Nephron progenitor cell (in vitro differentiated cells): ENCODE measurements at regions not wholly inside any gene's neighbourhood (a gene's known extent, or its start where the extent isn't known, plus 50 kb on each side); places are given as distances from the start of the nearest gene placed in this dataset.
A peak's percentile ranks its signal among the peaks of the same experiment; 100 is the strongest.

Experiments
- DNase-seq: peaks from one replicate; pipeline ENCODE4 v3.0.0; 2021
- H3K27ac Mint-ChIP-seq: 2 replicates; pipeline ENCODE4 v1.8.0; 2021; ENCODE audit warnings: mild to moderate bottlenecking, moderate library complexity, mixed read lengths
- H3K27me3 Mint-ChIP-seq: 2 replicates; pipeline ENCODE4 v1.8.0; 2021; ENCODE audit warnings: mild to moderate bottlenecking, low read depth, mixed read lengths; ENCODE audit not compliant: poor library complexity
- H3K36me3 Mint-ChIP-seq: 2 replicates; pipeline ENCODE4 v1.8.0; 2021; ENCODE audit warnings: low read depth, mixed read lengths
- H3K4me1 Mint-ChIP-seq: 2 replicates; pipeline ENCODE4 v1.8.0; 2021; ENCODE audit warnings: mixed read lengths
- H3K4me3 Mint-ChIP-seq: 2 replicates; pipeline ENCODE4 v1.8.0; 2021; ENCODE audit warnings: mild to moderate bottlenecking, moderate library complexity, mixed read lengths
- H3K9me3 Mint-ChIP-seq: 2 replicates; pipeline ENCODE4 v1.8.0; 2021; ENCODE audit warnings: mild to moderate bottlenecking, moderate library complexity, mixed read lengths
- TF ChIP-seq, protein P1 (sequence below): fragments of 200-600 bp; sonication (generic); IDR thresholded peaks from 2 replicates; pipeline ENCODE4 v1.5.0; 2021; ENCODE audit warnings: antibody characterized with exemption

DNA sequence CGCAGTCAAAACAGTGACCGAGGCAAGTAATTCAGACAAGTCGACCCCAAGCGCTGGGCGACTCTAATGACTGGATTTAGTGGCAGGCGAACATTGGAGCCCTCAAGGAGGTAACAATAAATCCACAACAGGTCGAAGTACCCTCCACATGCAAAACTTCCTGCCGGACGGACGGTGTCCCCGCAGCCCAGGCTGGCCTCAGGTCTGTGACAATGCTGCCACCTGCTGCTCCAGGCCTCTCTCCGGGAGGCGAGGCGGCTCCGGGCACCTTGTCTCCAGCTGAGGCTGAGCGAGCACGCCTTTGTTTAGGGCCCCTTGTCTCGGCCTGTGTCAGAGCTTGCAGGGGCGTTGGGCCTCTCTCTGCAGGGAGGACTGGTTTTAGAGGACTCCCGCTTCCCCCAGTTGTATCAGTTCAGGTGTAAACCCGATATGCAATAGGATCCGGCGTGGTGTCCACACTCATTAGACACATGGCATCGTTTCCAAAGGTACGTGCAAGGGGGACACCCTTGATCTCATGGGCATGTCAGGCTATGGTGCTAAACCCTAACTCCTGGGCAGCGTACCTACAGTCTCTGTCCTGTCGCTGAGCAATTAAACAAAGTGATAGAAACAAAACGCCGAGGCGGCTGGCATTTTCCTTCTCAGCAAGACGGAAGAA, 628.0 kb upstream of the ADAMTS16 start:
- TF ChIP-seq, protein P1, sequence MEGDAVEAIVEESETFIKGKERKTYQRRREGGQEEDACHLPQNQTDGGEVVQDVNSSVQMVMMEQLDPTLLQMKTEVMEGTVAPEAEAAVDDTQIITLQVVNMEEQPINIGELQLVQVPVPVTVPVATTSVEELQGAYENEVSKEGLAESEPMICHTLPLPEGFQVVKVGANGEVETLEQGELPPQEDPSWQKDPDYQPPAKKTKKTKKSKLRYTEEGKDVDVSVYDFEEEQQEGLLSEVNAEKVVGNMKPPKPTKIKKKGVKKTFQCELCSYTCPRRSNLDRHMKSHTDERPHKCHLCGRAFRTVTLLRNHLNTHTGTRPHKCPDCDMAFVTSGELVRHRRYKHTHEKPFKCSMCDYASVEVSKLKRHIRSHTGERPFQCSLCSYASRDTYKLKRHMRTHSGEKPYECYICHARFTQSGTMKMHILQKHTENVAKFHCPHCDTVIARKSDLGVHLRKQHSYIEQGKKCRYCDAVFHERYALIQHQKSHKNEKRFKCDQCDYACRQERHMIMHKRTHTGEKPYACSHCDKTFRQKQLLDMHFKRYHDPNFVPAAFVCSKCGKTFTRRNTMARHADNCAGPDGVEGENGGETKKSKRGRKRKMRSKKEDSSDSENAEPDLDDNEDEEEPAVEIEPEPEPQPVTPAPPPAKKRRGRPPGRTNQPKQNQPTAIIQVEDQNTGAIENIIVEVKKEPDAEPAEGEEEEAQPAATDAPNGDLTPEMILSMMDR: peak; percentile 59
- no peaks in the 10 kb centered on the region for H3K36me3 Mint-ChIP-seq
- H3K9me3 Mint-ChIP-seq: no peaks in the 10 kb centered on the region
- H3K4me3 Mint-ChIP-seq: peak overlapping the region; percentile 41
- peak overlapping the region; percentile 55 for H3K27ac Mint-ChIP-seq
- H3K4me1 Mint-ChIP-seq: peaks cover 34% of the 10 kb centered on the region
- H3K27me3 Mint-ChIP-seq: peaks cover 2% of the 10 kb centered on the region
- DNase-seq: peak; percentile 79

DNA sequence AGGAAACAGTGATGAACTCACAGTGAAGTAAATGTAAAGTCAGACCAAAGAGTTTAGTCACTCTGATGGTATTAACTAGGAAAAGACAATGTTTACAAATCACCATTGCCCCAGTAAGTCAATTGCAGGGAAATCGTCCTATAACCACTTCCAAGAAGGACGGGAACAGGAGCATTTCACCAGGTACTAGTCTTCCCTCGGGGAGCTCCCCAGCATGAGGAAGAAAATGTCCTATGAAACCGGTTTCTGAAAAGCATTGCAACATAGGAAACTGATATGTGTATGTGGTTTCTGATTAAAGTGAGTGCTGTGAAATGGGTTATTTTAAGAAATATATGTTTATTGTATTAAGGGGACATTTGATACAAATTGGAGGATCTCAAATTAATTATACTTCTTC, 626.7 kb upstream of the ADAMTS16 start:
- TF ChIP-seq, protein P1: no peak
- H3K36me3 Mint-ChIP-seq: no peaks in the 10 kb centered on the region
- no peak overlapping the region for H3K27ac Mint-ChIP-seq
- DNase-seq: no peak
- H3K27me3 Mint-ChIP-seq: peaks cover 2% of the 10 kb centered on the region
- H3K4me1 Mint-ChIP-seq: peaks cover 34% of the 10 kb centered on the region
- H3K9me3 Mint-ChIP-seq: no peaks in the 10 kb centered on the region
- H3K4me3 Mint-ChIP-seq: no peak overlapping the region

DNA sequence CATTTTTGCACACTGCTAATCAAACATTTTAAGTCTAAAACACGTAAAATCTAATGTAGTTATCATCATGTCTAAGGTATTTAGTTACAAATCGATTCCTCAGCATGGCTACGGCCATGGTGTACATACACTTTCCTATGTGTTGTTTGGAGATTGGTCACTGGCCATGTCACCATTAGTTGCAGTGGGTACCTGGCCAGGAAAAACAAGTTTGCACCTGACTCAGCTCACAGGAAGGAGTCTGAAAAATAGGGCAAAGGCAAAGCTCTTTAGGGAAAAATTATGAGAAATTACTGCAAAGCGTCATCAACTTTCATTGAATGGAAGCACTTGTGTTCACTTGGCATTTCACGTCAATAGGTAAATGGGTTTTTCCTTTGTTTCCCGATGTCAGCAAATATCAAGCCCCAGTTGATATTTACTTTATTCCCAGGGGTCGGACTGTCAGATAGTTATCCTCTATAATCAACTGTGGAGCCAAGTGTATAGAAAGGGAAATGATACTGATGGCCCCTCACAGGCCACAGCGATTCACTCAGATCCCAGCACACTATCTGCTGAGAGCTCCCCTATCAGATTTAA, 626.0 kb upstream of the ADAMTS16 start:
- DNase-seq: no peak
- TF ChIP-seq, protein P1: no peak
- no peaks in the 10 kb centered on the region for H3K36me3 Mint-ChIP-seq
- H3K27ac Mint-ChIP-seq: no peak overlapping the region
- peaks cover 37% of the 10 kb centered on the region for H3K4me1 Mint-ChIP-seq
- no peak overlapping the region for H3K4me3 Mint-ChIP-seq
- no peaks in the 10 kb centered on the region for H3K9me3 Mint-ChIP-seq
- H3K27me3 Mint-ChIP-seq: peaks cover 2% of the 10 kb centered on the region

DNA sequence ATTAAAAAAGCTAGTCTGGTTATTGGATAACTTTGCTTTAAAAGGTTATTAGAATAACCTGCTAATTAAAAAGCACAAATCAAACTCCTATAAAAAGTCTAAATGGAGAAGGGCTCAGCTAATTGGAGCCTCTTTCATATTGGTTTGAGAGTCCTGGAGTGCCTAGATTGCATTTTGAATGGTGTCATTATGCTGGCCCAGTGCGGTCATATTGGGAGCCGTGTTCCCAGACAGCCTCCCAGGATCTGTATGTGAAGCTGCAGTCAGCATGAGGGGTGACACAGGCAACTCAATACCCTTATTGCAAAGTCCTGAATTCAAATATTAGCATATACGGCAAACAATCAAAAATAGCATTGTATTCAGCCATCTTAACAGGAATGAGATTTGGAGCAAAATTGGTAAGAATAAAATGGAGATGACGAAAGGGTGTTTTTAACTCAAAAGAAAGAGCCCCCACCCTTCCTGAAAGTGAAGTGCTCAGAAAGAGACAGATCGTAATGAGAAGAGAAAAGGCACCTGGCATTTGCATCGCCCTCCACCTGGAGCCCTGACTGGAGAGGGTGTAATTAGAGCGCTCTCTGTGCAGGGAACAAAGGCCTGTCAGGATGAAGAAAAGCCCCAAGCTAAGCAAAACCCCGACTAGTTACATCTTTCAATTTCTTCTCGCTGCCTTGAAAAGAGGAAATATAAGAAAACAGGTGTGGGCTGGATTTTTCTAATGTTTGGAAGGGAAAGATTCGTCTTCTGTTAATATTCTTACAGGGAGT, 621.0 kb upstream of the ADAMTS16 start:
- no peak for DNase-seq
- no peaks in the 10 kb centered on the region for H3K36me3 Mint-ChIP-seq
- H3K4me1 Mint-ChIP-seq: peaks cover 14% of the 10 kb centered on the region
- H3K4me3 Mint-ChIP-seq: no peak overlapping the region
- peaks cover 2% of the 10 kb centered on the region for H3K27me3 Mint-ChIP-seq
- no peaks in the 10 kb centered on the region for H3K9me3 Mint-ChIP-seq
- TF ChIP-seq, protein P1: no peak
- H3K27ac Mint-ChIP-seq: no peak overlapping the region

DNA sequence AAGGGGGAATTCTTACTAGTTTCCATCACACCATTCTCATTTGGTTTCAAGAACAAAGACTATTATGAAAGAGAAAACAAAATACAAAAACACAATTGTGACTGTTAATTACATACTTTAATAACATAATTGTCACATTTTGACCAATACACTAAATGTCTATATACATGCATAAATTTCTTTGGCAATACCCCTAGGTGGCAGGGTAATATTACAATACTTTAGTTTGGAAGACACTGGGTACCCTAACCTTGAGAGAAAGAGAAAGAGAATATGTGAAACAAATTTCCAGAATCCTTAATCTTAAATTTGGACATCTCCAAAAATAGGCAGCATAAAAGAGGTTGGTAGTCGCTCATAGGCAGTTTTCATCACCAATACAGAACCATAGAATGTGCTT, 619.6 kb upstream of the ADAMTS16 start:
- TF ChIP-seq, protein P1: no peak
- Mint-ChIP-seq H3K36me3 (no peaks in the 10 kb centered on the region), H3K4me1 (peaks cover 14% of the 10 kb centered on the region), H3K27ac (no peak overlapping the region), H3K9me3 (no peaks in the 10 kb centered on the region), H3K4me3 (no peak overlapping the region), H3K27me3 (peaks cover 11% of the 10 kb centered on the region)
- no peak for DNase-seq
